Activated T-helper 2 cell treated with anti-CD3 and anti-CD28 coated beads, Interferon-gamma antibody, Interleukin-2, Interleukin-4, amounts not matched to agents 10 μg/mL and 5 μg/mL and 100 μg/mL, durations not matched to agents 14 hours and 24 hours and 36 hours (primary cell): ENCODE measurements at regions not wholly inside any gene's neighbourhood (a gene's known extent, or its start where the extent isn't known, plus 50 kb on each side); places are given as distances from the start of the nearest gene placed in this dataset.

Experiments used
- DNase-seq: peaks from one replicate; pipeline ENCODE4 v3.0.0; 2021; ENCODE audit warnings: low spot score
- H3K27ac Mint-ChIP-seq: one replicate; pipeline ENCODE4 v1.8.0; 2021; ENCODE audit warnings: mixed read lengths
- H3K27me3 Mint-ChIP-seq: one replicate; pipeline ENCODE4 v1.8.0; 2021; ENCODE audit warnings: low read depth, mixed read lengths
- H3K36me3 Mint-ChIP-seq: one replicate; pipeline ENCODE4 v1.8.0; 2021; ENCODE audit warnings: low read depth, mixed read lengths
- H3K4me1 Mint-ChIP-seq: one replicate; pipeline ENCODE4 v1.8.0; 2021; ENCODE audit warnings: low read depth, mixed read lengths
- H3K4me3 Mint-ChIP-seq: one replicate; pipeline ENCODE4 v1.8.0; 2021; ENCODE audit warnings: low read depth, mild to moderate bottlenecking, moderate library complexity, mixed read lengths
- H3K9me3 Mint-ChIP-seq: one replicate; pipeline ENCODE4 v1.8.0; 2021; ENCODE audit warnings: mixed read lengths
- intact Hi-C: fragments of 100-400 bp; cut with micrococcal nuclease; formaldehyde crosslinking; loops from one replicate; pipeline ENCODE4 v1.15.1; 2023

GRCh38 chr11:96942855-96943254 lies 553.0 kb downstream of the JRKL start:
- no peak for DNase-seq
- intact Hi-C loops: no loop called here
- H3K27me3 Mint-ChIP-seq: no peaks in the 10 kb centered on the region
- H3K4me3 Mint-ChIP-seq: no peak overlapping the region
- no peaks in the 10 kb centered on the region for H3K36me3 Mint-ChIP-seq
- no peak overlapping the region for H3K27ac Mint-ChIP-seq
- no peaks in the 10 kb centered on the region for H3K4me1 Mint-ChIP-seq
- H3K9me3 Mint-ChIP-seq: no peaks in the 10 kb centered on the region

- H3K27ac Mint-ChIP-seq: no peak overlapping the region
Observed at GRCh38 chr11:96943970-96944369, 554.2 kb downstream of the JRKL start.

GRCh38 chr11:96948066-96948465 lies 558.3 kb downstream of the JRKL start:
- Mint-ChIP-seq H3K36me3 (no peaks in the 10 kb centered on the region), H3K27ac (no peak overlapping the region), H3K4me3 (no peak overlapping the region), H3K27me3 (no peaks in the 10 kb centered on the region), H3K9me3 (no peaks in the 10 kb centered on the region), H3K4me1 (no peaks in the 10 kb centered on the region)
- intact Hi-C loops: no loop called here
- no peak for DNase-seq

More at GRCh38 chr11:96943970-96944369, 554.2 kb downstream of the JRKL start:
- Mint-ChIP-seq H3K4me1 (no peaks in the 10 kb centered on the region), H3K4me3 (no peak overlapping the region), H3K9me3 (no peaks in the 10 kb centered on the region), H3K27me3 (no peaks in the 10 kb centered on the region), H3K36me3 (no peaks in the 10 kb centered on the region)
- intact Hi-C loops: no loop called here
- DNase-seq: no peak

DNA sequence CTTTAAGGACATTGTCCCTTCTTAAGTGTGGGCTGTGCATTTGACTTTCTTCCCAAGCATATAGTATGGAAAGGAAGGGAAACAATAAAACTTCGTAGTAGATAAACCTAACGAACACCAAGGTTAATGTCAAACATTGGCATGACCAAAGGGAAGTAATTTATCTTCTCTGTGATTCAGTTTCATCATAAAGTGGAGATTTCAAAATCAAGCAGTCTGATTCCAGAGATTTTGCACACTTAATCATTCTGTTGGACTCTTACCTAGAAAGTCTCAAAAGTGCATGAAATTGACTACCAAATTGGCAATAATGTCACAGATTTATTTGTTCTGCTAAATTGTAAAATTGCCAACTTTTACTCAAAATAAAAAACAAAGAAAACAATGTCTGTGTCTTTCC lies 559.7 kb downstream of the JRKL start:
- Mint-ChIP-seq H3K4me1 (no peaks in the 10 kb centered on the region), H3K4me3 (no peak overlapping the region)

GRCh38 chr11:96954587-96955242 lies 564.9 kb downstream of the JRKL start:
- H3K9me3 Mint-ChIP-seq: peaks cover 4% of the 10 kb centered on the region
- no peak overlapping the region for H3K4me3 Mint-ChIP-seq
- no peaks in the 10 kb centered on the region for H3K4me1 Mint-ChIP-seq
- H3K27me3 Mint-ChIP-seq: no peaks in the 10 kb centered on the region
- no peak for DNase-seq
- no peaks in the 10 kb centered on the region for H3K36me3 Mint-ChIP-seq
- intact Hi-C loops: no loop called here
- H3K27ac Mint-ChIP-seq: no peak overlapping the region

More for the DNA sequence above, 559.7 kb downstream of the JRKL start:
- Mint-ChIP-seq H3K27me3 (no peaks in the 10 kb centered on the region), H3K9me3 (no peaks in the 10 kb centered on the region), H3K27ac (no peak overlapping the region), H3K36me3 (no peaks in the 10 kb centered on the region)
- no peak for DNase-seq
- intact Hi-C loops: no loop called here

DNA sequence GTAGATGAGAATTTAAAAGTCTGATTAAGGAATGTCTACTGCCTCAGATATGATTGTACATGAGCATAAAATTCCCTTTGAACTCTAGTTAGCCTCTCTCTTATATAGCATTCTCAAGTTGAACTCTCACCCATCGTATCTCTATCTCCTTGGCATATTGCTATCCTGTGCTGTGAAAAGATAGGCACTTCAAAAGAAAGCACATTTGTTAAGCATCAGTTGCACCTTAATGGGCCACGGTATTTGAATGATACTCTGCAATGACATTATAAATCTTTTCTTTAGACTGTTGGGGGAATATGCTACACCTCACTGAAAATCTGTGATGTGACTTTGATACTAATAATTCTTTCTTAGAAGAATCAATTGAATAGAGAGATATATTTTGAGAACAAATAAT lies 570.7 kb downstream of the JRKL start:
- no peak overlapping the region for H3K27ac Mint-ChIP-seq
- intact Hi-C loops: no loop called here
- no peaks in the 10 kb centered on the region for H3K4me1 Mint-ChIP-seq
- H3K27me3 Mint-ChIP-seq: no peaks in the 10 kb centered on the region
- peaks cover 4% of the 10 kb centered on the region for H3K9me3 Mint-ChIP-seq
- no peak overlapping the region for H3K4me3 Mint-ChIP-seq
- H3K36me3 Mint-ChIP-seq: no peaks in the 10 kb centered on the region
- DNase-seq: no peak

DNA sequence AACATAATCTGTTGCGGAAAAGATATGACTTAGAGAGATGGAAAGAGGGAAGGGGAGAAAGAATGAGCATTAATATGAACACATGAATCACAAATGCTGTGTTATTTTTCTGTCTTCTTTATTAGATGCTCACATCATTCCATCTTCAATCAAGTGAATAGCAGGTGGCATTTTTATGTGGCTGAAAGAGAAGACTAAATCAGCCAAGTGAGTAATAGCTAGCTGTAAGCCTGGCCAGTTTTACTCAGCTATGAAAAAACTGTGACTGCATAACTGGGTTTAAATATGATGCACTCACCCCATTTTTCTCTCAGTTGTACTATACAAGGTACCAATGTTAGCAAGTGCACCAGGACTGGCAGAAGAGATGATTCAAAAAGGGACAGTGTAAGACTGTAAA lies 571.1 kb downstream of the JRKL start:
- H3K9me3 Mint-ChIP-seq: peaks cover 4% of the 10 kb centered on the region
- DNase-seq: no peak
- H3K27ac Mint-ChIP-seq: no peak overlapping the region
- no peak overlapping the region for H3K4me3 Mint-ChIP-seq
- H3K36me3 Mint-ChIP-seq: no peaks in the 10 kb centered on the region
- H3K27me3 Mint-ChIP-seq: no peaks in the 10 kb centered on the region
- no peaks in the 10 kb centered on the region for H3K4me1 Mint-ChIP-seq
- intact Hi-C loops: no loop called here

- H3K9me3 Mint-ChIP-seq: no peaks in the 10 kb centered on the region
- no peak for DNase-seq
- intact Hi-C loops: no loop called here
- no peaks in the 10 kb centered on the region for H3K36me3 Mint-ChIP-seq
- H3K4me1 Mint-ChIP-seq: no peaks in the 10 kb centered on the region
- no peak overlapping the region for H3K4me3 Mint-ChIP-seq
- no peak overlapping the region for H3K27ac Mint-ChIP-seq
- no peaks in the 10 kb centered on the region for H3K27me3 Mint-ChIP-seq
Observed at GRCh38 chr11:96961931-96962330, 572.1 kb downstream of the JRKL start.

DNA sequence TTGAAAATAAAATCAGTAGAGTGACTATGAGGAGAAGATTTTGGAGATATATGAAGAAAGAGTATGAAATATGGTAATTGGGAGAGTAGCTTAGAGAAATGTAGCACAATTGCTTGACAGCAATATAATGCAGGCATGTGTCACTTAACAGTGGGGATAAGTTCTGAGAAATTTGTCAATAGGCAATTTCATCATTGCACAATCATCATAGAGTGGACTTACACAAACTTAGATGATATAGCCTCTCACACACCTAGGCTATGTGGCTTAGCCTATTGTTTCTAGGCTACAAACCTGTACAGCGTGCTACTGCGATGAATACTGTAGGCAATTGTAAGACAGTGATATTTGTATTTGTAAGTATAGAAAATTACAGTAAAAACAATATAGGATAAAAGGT lies 573.6 kb downstream of the JRKL start:
- no peaks in the 10 kb centered on the region for H3K36me3 Mint-ChIP-seq
- H3K27ac Mint-ChIP-seq: no peak overlapping the region
- no peak for DNase-seq
- intact Hi-C loops: no loop called here
- no peaks in the 10 kb centered on the region for H3K4me1 Mint-ChIP-seq
- no peaks in the 10 kb centered on the region for H3K27me3 Mint-ChIP-seq
- H3K4me3 Mint-ChIP-seq: no peak overlapping the region
- no peaks in the 10 kb centered on the region for H3K9me3 Mint-ChIP-seq

GRCh38 chr11:96964661-96965060 lies 574.8 kb downstream of the JRKL start:
- no peak overlapping the region for H3K27ac Mint-ChIP-seq
- H3K36me3 Mint-ChIP-seq: no peaks in the 10 kb centered on the region
- no peak overlapping the region for H3K4me3 Mint-ChIP-seq
- DNase-seq: no peak
- intact Hi-C loops: no loop called here
- H3K9me3 Mint-ChIP-seq: no peaks in the 10 kb centered on the region
- H3K27me3 Mint-ChIP-seq: no peaks in the 10 kb centered on the region
- no peaks in the 10 kb centered on the region for H3K4me1 Mint-ChIP-seq

- no peaks in the 10 kb centered on the region for H3K27me3 Mint-ChIP-seq
- H3K9me3 Mint-ChIP-seq: peaks cover 3% of the 10 kb centered on the region
- no peak overlapping the region for H3K4me3 Mint-ChIP-seq
- intact Hi-C loops: no loop called here
- DNase-seq: no peak
- H3K36me3 Mint-ChIP-seq: no peaks in the 10 kb centered on the region
- H3K27ac Mint-ChIP-seq: no peak overlapping the region
- H3K4me1 Mint-ChIP-seq: no peaks in the 10 kb centered on the region
Observed at GRCh38 chr11:96967616-96968015, 577.8 kb downstream of the JRKL start.

DNA sequence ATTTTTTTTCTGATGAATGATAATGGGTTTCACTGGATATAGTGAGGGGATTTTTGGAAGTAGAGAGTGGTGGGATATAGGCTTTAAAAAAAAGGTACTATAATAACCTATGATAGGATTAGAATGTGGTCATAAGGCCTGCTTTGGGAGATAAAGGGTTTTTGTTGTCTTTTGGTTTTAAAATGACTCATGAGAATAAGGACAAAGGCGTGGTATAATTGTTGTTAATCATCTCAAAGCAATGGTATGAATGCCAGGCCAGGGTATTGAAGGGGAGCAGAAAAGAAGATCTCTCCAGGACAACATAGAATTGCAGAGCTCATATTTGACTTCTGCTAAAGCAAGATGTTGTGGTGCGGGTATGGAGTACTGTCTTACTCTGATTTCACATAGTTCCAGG lies 579.4 kb downstream of the JRKL start:
- H3K36me3 Mint-ChIP-seq: no peaks in the 10 kb centered on the region
- DNase-seq: no peak
- H3K27ac Mint-ChIP-seq: no peak overlapping the region
- H3K9me3 Mint-ChIP-seq: peaks cover 3% of the 10 kb centered on the region
- H3K27me3 Mint-ChIP-seq: no peaks in the 10 kb centered on the region
- no peaks in the 10 kb centered on the region for H3K4me1 Mint-ChIP-seq
- H3K4me3 Mint-ChIP-seq: no peak overlapping the region
- intact Hi-C loops: no loop called here

GRCh38 chr11:96978751-96979150 lies 588.9 kb downstream of the JRKL start:
- intact Hi-C loops: no loop called here
- Mint-ChIP-seq H3K9me3 (peaks cover 4% of the 10 kb centered on the region), H3K4me1 (no peaks in the 10 kb centered on the region), H3K36me3 (no peaks in the 10 kb centered on the region), H3K27ac (no peak overlapping the region), H3K27me3 (no peaks in the 10 kb centered on the region), H3K4me3 (no peak overlapping the region)
- no peak for DNase-seq

- intact Hi-C loops: no loop called here
- H3K9me3 Mint-ChIP-seq: no peaks in the 10 kb centered on the region
- no peak overlapping the region for H3K4me3 Mint-ChIP-seq
- H3K36me3 Mint-ChIP-seq: no peaks in the 10 kb centered on the region
- no peaks in the 10 kb centered on the region for H3K4me1 Mint-ChIP-seq
- H3K27ac Mint-ChIP-seq: no peak overlapping the region
- DNase-seq: no peak
- no peaks in the 10 kb centered on the region for H3K27me3 Mint-ChIP-seq
Observed at GRCh38 chr11:96986516-96986915, 596.7 kb downstream of the JRKL start.
